HUDEP-2 (cell line): ENCODE measurements at regions not wholly inside any gene's neighbourhood (a gene's known extent, or its start where the extent isn't known, plus 50 kb on each side); places are given as distances from the start of the nearest gene placed in this dataset.

Experiments
- DNase-seq, 76 experiments: peaks; one replicate each; lab custom pipeline; 2025; ENCODE audit not compliant: unreplicated experiment in 76 of 76; lab: John Stamatoyannopoulos, UW

DNA sequence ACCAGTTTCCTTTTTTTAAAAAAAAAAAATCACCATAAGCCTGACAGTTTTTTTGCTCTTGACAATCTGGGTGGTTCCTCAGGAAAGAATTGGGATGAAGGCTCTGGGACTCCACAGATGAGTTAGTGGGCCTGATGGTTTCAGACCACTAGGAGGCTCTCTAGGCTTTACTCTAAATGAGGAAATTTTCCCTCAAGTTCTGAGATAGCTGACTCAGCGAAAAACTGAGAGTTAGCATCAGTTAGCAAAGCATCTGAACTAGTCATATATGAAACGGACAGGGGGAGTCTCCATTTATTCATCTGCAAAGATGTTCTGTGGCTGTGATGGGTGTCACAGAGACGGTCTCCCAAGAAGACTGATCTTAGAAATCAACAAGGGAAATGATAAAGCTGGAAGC, 314.3 kb upstream of the OR4E1 start:
- DNase-seq = peak in 18 of 76 experiments; percentile 3 to 33 (median 13)

DNA sequence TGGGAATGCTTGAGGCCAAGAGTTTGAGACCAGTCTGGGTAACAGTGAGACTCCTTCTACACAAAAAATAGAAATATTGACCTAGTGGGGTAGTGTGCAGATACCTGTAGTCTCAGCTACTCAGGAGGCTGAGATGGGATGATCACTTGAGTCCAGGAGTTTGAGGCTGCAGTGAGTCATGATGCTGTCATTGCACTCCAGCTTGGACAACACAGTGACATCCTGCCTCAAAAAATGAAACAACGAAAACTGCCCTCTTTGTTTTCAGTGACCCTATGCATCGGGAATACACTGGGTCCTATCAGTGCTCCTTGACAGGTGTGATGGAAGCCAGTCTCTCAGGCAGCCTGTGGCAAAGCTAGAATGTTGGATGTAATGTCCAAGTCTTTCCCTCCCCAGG, 311.5 kb upstream of the OR4E1 start:
- no peak for DNase-seq

DNA sequence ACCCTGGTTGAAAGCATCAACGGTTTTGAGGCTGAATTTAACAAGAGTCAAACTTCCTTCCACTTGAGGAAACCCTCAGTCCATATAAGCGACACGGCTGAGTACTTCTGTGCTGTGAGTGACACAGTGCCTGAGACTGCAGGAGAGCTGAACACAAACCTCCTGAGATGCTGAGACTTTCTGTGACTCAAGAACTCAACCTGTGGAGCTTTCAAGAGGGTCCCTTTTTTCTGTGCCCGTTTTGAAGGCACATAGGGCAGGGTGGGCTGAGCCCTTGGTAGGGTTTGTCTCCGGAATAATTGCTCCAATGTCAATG, 305.3 kb upstream of the OR4E1 start:
- DNase-seq = no peak

DNA sequence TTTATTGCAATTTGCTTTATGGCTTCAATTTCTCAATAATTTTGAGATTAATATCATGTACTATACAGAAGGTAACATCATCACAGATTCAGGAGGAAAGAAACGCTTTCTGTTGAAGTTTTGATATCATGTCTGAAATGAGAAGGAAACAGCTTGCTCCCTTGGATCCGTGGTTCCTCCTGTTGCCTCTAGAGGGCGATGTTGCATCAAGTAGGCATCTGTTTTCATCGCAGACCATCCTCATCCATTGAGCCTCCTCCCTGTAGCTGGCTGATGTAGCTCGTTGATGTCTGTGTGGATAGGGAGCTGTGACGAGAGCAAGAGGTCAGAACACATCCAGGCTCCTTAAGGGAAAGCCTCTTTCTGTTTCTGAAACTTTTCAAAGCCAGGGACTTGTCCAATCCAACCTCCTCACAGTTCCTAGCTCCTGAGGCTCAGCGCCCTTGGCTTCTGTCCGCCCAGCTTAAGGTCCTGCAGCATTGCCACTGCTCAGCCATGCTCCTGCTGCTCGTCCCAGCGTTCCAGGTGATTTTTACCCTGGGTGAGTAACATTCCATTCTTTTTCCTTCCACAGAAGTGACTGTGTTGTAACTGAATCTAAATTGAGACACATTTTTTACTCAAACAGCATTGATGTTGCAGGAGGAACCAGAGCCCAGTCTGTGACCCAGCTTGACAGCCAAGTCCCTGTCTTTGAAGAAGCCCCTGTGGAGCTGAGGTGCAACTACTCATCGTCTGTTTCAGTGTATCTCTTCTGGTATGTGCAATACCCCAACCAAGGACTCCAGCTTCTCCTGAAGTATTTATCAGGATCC, 304.8 kb upstream of the OR4E1 start:
- DNase-seq = peak in 38 of 76 experiments; percentile 2 to 47 (median 19)

DNA sequence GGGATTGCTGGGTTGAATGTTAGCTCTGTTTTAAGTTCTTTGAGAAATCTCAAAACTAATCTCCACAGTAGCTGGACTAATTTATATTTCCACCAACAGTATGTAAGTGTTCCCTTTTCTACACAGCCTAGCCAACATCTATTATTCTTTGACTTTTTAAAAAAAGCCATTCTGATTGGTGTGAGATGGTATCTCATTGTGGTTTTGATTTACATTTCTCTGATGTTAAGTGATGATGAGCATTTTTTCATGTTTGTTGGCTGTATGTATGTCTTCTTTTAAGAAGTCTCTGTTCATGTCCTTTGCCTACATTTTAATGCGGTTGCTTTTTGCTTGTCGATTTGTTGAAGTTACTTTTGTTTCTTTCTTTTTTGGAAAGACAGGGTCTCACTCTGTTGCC, 301.1 kb upstream of the OR4E1 start:
- no peak for DNase-seq

DNA sequence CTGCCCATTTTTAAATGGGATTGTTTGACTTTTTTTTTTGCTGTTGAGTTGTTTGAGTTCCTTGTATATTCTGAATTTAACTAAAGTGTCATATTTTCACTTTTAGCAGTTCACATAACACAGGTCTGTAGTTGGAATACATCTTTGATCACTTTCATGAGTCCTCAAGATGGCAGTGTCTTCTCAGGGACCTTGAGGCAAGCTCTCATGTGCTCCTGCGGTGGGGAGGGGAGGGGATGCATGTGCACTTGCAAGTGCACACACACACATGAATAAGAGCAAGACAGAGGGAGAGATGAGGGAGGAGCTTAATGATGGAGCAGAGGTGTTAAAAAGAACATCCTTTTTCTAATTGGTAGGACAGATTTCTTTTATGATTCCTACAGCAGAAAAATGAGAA, 291.4 kb upstream of the OR4E1 start:
- DNase-seq = no peak

DNA sequence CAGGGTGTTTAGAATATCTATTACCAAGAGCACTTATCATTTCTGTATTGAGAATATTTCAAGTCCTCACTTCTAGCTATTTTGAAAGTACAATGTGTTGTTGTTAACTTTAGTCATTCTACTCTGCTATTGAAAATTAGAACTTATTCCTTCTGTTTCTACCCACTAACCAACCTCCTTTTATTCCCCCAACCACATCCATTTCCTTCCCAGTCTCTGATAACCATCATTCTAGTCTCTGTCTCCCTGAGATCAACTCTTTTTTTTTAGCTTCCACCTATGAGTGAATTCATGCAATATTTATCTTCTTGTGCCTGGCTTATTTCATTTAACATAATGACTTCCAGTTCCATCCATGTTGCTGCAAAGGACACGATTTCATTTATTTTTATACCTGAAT, 290.6 kb upstream of the OR4E1 start:
- DNase-seq = no peak

DNA sequence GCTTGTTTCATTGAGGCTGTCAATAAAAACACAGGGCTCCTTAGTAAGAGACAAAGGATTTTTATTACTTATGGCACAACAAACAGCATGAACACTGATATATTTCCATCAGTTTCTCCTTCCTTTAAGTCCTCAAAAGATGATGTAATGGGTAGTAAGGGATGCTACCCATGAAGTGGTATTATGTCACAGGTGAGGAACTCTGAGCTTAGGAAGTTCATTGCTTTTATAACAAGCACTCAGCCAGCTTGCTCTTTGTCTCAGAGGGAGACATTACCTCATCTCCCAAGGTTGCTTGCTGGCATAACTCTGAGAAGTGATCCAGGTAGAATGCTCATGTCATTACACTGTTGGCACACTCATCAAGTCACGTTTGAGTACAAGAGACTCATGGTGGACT, 287.0 kb upstream of the OR4E1 start:
- DNase-seq = no peak

DNA sequence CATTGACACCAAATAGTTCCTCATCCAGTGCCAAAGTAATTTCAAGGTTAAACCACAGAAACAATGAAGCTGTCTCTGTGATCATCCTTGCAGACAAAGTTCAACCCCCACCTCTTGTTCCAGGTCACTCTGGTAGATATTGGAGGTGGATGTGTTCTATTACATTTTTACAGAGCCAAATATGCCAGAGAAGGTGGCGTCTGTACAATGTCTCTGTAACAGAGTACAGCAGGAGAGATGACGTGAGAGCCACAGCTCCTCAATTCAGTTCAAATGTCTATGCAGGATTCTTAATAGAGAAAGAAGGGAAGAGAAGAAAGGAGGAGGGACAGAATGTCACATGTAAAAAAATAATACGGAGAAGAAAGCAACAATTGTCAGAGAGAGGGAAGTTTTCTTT, 268.3 kb upstream of the OR4E1 start:
- no peak for DNase-seq

DNA sequence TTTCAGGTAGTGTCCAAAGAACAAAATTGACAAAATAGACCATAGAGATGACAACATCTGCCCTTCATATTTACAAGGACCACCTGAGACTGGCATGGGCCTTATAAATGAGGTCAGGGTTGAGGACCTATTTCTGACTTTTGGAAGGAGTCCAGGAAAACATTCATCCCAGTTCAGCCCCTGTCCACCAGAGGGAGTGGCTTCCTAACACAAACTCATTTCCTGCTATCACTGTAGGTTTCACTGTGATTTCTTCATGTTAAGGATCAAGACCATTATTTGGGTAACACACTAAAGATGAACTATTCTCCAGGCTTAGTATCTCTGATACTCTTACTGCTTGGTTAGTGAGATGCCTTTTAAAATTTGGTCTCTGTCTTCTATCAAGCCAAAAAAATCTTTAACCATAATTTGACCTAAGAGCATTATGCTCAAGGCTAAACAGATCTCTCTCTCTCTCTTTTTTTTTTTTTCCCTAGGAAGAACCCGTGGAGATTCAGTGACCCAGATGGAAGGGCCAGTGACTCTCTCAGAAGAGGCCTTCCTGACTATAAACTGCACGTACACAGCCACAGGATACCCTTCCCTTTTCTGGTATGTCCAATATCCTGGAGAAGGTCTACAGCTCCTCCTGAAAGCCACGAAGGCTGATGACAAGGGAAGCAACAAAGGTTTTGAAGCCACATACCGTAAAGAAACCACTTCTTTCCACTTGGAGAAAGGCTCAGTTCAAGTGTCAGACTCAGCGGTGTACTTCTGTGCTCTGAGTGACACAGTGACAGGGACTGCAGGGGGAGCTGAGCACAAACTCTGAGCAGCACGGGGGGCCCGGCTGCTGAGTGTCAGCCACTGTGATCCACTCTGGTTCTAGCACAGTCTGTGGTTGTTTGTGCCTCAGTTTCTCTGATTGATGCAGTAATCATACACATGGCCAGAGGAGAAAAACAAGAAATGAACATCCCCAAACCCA, 267.6 kb upstream of the OR4E1 start:
- peak in 13 of 76 experiments; percentile 1 to 28 (median 6) for DNase-seq

DNA sequence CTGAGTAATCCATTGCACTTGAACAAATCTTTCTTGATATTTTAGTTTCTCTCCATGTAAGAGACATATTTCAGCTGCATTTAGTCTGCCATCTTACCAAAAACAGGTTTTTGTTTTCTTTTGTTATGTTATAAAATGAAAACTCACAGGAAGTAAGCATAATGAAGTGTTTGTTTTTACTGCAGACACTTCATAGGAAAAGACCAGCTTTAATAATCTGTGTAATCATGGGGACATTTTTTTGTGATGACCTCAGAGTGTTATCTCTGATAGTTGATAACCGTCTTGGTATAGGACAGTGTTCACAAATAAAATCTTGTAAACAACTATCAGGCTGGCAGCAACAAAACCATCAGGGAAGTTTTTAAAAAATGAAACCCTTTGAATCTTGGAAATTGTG, 266.2 kb upstream of the OR4E1 start:
- DNase-seq = no peak

DNA sequence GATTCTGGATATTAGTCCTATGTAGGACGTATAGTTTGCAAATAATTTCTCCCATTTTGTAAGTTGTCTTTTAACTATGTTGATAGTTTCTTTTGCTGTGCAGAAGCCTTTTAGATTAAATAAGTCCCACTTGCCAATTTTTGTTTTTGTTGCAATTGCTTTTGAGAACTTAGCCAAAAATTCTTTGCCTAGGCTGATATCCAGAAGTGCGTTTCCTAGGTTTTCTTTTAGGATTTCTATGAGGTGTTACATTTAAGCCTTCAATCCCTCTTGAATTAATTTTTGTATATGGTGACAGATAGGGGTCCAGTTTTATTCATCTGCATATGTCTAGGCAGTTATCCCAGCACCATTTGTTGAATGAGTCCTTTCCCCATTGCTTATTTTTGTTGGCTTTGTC, 264.4 kb upstream of the OR4E1 start:
- no peak for DNase-seq

DNA sequence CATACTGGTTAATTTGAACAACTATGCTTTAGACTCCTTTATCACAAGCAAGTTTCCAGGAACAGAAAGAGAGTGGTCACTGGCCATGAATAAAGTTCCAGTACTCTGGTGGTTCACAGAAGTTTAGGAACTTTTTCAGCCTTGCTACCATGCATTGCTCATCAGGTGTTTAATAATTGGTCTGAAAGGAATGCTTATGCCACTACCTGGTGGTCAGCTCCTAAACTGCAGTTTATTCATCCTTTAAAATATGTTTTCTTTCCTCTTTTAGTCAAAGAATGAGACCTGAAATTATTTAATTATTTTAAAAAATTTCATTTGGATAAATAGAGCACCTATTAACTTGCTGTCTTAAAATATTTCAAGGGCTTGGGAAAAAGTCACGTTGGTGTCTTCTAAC, 260.1 kb upstream of the OR4E1 start:
- DNase-seq = no peak

DNA sequence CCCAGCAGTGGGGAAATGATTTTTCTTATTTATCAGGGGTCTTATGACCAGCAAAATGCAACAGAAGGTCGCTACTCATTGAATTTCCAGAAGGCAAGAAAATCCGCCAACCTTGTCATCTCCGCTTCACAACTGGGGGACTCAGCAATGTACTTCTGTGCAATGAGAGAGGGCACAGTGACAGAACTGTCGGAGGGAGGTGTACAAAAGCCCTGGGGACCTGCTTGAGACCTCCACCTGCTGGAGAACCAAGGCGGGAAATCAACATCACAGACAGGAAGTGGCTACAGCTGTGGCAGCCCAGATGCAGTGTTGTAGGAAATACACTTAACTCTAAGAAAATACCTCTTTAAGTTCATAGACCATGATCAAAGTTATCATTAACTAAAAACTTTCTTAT, 250.9 kb upstream of the OR4E1 start:
- DNase-seq = no peak

DNA sequence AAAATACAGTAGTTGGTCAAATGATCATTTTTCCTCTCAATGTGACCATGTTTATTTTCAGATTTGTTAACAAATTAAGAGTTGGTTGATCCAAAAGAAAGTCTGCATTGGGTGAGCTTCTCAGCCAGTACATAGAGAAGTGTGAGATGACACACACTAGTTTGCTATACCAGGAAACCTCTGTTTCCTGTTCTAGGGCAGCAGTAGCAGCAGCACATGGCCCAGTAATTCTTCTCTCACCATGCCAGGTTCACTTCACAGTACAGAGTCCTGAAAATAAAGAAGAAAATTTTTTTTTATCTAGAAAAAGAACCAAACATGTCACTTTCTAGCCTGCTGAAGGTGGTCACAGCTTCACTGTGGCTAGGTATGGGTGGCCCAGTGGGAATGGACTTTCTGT, 250.2 kb upstream of the OR4E1 start:
- no peak for DNase-seq

DNA sequence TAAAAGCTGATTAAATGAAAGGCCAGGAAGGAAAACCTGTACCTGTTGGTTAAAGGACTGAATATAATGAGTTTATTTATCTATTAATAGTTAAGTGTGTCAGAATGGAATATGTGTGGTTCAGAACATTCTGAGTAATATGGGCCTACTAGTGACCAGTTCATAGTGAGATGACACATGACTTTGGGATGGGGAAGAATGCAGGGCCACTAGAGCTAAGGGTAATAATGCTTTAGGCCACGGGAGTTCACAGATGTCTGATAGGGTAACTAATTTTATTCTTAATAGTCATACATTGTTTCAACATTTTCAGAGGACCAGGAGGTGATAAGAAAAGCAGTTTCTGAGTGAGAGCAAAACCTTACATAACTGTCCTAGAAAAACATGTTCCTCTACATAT, 247.8 kb upstream of the OR4E1 start:
- no peak for DNase-seq

DNA sequence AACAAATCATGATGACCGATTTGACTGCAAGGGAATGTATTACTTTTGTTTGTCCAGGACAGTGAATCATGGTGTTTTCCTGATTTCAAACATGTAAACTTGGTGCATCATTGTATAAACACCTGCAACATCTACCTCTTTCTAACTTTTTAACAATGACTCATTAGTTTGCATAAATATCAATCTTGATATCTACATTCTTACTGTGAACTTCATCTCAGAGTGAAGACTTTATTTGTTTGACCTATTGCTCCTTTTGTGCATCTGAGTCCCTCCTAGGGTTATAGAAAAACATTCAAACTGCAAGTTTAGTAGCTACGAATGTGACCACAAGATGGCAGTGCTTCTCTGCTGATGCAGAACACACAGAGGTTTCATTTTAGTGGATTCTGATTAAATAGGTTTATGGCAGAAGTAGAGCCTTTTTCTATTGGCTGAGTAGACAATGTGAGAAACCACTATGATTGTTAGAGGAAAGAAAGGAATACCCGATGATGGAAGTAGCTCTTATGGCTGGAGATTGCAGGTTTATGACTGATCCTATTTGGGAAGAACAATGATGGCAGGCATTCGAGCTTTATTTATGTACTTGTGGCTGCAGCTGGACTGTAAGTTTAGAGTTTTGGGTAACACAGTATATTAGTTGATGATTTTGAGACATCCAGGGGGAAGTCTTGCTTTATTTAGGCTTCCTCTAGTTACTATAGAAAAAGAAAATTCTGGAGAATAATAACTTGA, 244.2 kb upstream of the OR4E1 start:
- peak in 16 of 76 experiments; percentile 1 to 52 (median 8) for DNase-seq

DNA sequence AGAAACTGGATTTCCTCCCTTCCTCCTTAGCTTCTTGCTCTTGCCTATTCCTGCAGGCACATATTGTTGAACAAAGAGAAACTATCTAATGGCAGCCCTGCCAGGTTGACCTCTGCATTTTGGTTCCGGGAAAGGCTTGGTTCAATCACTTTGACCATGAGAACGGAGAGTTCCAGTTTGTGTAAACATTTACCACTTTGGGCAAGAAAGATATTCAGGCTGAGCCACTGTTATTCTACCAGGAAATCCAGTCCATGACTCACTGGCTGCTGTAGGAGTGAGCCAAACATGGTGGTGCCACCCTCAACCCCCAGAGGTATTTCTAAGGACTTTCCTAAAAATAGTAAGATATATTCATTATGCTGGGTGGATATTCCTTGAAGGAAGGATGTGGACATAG, 242.2 kb upstream of the OR4E1 start:
- DNase-seq = no peak

DNA sequence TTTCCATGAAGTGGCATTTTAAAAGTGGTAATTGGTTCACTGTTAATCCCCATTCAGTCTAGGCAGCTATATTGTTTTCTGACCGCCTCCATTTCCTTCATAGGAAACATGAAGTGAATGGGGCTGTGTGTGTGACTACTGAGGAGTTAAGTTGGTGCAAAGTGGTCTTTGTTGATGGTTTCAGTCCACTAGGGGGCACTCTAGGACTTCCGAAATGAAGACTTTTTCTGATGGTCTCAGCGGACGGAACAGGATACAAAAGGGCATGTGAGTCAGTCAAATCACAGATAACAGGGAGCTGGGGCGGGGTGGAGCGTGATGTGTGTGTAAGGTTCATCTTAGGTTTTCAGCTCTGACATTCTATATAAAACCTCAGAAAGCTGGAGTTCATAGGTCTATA, 240.1 kb upstream of the OR4E1 start:
- peak in 68 of 76 experiments; percentile 2 to 86 (median 47) for DNase-seq

DNA sequence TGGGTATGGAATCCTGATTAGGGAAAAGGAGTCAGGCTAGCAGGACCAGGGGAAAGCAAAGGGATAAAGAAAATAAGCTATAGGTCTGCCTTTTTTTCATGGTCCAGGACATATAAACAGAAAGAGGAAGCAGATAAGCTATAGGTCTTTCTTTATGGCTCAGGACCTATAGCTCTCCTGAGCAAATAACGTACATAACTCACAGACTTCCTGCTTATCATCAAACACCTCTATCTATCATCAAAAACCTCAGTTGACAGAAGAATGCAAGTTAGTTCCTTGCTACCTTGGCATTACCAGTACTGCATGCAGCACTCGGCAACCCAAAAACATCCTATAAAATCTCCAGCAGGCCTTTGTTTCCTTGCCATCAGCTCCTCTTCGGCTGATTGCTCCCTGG, 238.7 kb upstream of the OR4E1 start:
- no peak for DNase-seq

DNA sequence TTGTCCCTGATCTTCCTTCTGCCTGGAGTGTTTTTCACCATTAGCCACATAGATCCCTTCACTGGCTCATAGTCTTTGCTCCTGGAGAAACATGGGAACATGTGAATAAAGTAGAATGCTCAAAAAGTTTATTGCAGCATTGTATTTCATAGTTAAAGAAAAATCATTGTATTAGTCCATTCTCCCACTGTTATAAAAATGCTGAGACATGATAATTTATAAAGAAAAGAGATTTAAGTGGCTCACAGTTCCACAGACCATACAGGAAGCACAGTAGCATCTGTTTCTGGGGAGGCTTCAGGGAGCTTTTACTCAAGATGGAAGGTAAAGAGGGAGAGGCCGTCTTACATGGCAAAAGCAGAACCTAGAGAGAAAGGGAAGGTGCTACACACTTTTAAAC, 238.3 kb upstream of the OR4E1 start:
- DNase-seq = no peak
